ENCODE measurements at regions not wholly inside any gene's neighbourhood (a gene's known extent, or its start where the extent isn't known, plus 50 kb on each side); places are given as distances from the start of the nearest gene placed in this dataset.

GRCh38 chr2:57199663-57200062 is 846.9 kb upstream of the VRK2 start:
- TF ChIP-seq CREB5 (CRISPR knock-in tag; IDR thresholded peaks at IDR 0.05; ENCODE audit: low read depth) (no peak), CSRNP3 (CRISPR knock-in tag; IDR thresholded peaks at IDR 0.05) (no peak), ZNF70 (CRISPR knock-in tag; IDR thresholded peaks at IDR 0.05) (no peak), SNAI2 (CRISPR knock-in tag; IDR thresholded peaks at IDR 0.05) (no peak), OSR1 (CRISPR knock-in tag; IDR thresholded peaks at IDR 0.05) (no peak), PATZ1 (CRISPR knock-in tag; IDR thresholded peaks at IDR 0.05; ENCODE audit: borderline replicate concordance) (no peak), TCF4 (CRISPR knock-in tag; IDR thresholded peaks at IDR 0.05; ENCODE audit: borderline replicate concordance) (no peak), TSHZ2 (CRISPR knock-in tag; IDR thresholded peaks at IDR 0.05) (no peak), ZFP3 (CRISPR knock-in tag; IDR thresholded peaks at IDR 0.05) (no peak), CSDC2 (CRISPR knock-in tag; IDR thresholded peaks at IDR 0.05) (no peak), BACH2 (CRISPR knock-in tag; IDR thresholded peaks at IDR 0.05; ENCODE audit: borderline replicate concordance) (no peak), ESRRG (CRISPR knock-in tag; IDR thresholded peaks at IDR 0.05) (no peak), POU6F1 (CRISPR knock-in tag; IDR thresholded peaks at IDR 0.05; ENCODE audit: borderline replicate concordance, low read depth) (no peak), ZFP30 (CRISPR knock-in tag; IDR thresholded peaks at IDR 0.05) (no peak), GLIS3 (CRISPR knock-in tag; IDR thresholded peaks at IDR 0.05) (no peak), ZC3H10 (CRISPR knock-in tag; IDR thresholded peaks at IDR 0.05) (no peak), TOX (CRISPR knock-in tag; IDR thresholded peaks at IDR 0.05; ENCODE audit: borderline replicate concordance) (no peak), ZNF8 (CRISPR knock-in tag; IDR thresholded peaks at IDR 0.05) (no peak)
- ATAC-seq: no peak

GRCh38 chr2:57204364-57204763 is 842.2 kb upstream of the VRK2 start:
- TF ChIP-seq CSRNP3 (CRISPR knock-in tag; IDR thresholded peaks at IDR 0.05) (no peak), OSR1 (CRISPR knock-in tag; IDR thresholded peaks at IDR 0.05) (no peak), GLIS3 (CRISPR knock-in tag; IDR thresholded peaks at IDR 0.05) (no peak), CREB5 (CRISPR knock-in tag; IDR thresholded peaks at IDR 0.05; ENCODE audit: low read depth) (no peak), TSHZ2 (CRISPR knock-in tag; IDR thresholded peaks at IDR 0.05) (no peak), SNAI2 (CRISPR knock-in tag; IDR thresholded peaks at IDR 0.05) (no peak), ISL1 (CRISPR knock-in tag; IDR thresholded peaks at IDR 0.05) (no peak), TOX (CRISPR knock-in tag; IDR thresholded peaks at IDR 0.05; ENCODE audit: borderline replicate concordance) (no peak)
- ATAC-seq: no peak

All from SK-N-SH treated with all-trans-retinoic acid at 6 μM for 48 hours (cell line).